NB4 (cell line): ENCODE measurements at regions not wholly inside any gene's neighbourhood (a gene's known extent, or its start where the extent isn't known, plus 50 kb on each side); places are given as distances from the start of the nearest gene placed in this dataset.

Experiments used
- POLR2A ChIP-seq: IDR thresholded peaks from 2 replicates; pipeline ENCODE4 v1.6.1; 2011; ENCODE audit warnings: mild to moderate bottlenecking; ENCODE audit not compliant: insufficient read length; ENCODE audit errors: extremely low read depth
- TF ChIP-seq, protein P1 (sequence below): IDR thresholded peaks from one replicate; pipeline ENCODE4 v1.5.1; 2012; ENCODE audit warnings: low read depth, low read length

DNA sequence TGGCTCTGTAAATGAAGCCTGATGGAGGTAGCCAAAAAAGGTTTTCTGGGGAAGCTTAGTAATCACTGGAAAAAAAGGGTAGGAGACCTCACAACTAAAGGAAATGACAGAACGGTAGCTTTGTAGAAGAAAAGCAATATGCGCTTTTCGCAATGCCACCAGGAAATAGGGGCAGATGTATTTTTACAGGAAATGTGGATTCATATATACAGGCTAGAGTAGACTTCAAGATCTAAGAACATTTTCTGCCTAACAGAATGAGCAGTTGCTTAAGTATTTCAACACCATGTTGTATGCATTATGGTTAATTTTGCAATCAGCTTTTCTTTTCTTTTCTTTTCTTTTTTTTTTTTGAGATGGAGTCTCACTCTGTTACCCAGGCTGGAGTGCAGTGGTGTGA is 219.6 kb downstream of the CD83 start:
- no peak for TF ChIP-seq POLR2A
- TF ChIP-seq, protein P1, sequence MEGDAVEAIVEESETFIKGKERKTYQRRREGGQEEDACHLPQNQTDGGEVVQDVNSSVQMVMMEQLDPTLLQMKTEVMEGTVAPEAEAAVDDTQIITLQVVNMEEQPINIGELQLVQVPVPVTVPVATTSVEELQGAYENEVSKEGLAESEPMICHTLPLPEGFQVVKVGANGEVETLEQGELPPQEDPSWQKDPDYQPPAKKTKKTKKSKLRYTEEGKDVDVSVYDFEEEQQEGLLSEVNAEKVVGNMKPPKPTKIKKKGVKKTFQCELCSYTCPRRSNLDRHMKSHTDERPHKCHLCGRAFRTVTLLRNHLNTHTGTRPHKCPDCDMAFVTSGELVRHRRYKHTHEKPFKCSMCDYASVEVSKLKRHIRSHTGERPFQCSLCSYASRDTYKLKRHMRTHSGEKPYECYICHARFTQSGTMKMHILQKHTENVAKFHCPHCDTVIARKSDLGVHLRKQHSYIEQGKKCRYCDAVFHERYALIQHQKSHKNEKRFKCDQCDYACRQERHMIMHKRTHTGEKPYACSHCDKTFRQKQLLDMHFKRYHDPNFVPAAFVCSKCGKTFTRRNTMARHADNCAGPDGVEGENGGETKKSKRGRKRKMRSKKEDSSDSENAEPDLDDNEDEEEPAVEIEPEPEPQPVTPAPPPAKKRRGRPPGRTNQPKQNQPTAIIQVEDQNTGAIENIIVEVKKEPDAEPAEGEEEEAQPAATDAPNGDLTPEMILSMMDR, result no peak
